H9 (cell line): ENCODE measurements at regions not wholly inside any gene's neighbourhood (a gene's known extent, or its start where the extent isn't known, plus 50 kb on each side); places are given as distances from the start of the nearest gene placed in this dataset.

Source experiments
- DNase-seq: peaks from one replicate; pipeline ENCODE4 v3.0.0-alpha.2; 2017
- H2AFZ ChIP-seq: one replicate; pipeline ENCODE4 v1.6.1; 2013; ENCODE audit warnings: mild to moderate bottlenecking, low read length, control low read depth, moderate library complexity
- H2AK5ac ChIP-seq: 2 replicates; pipeline ENCODE4 v1.6.1; 2013; ENCODE audit warnings: low read length, control low read depth, mixed read lengths; ENCODE audit not compliant: insufficient read length
- H2BK120ac ChIP-seq: one replicate; pipeline ENCODE4 v1.6.1; 2013; ENCODE audit warnings: low read depth, mild to moderate bottlenecking, low read length, control low read depth, inconsistent platforms; ENCODE audit not compliant: poor library complexity, severe bottlenecking
- H2BK12ac ChIP-seq: 2 replicates; pipeline ENCODE4 v1.6.1; 2013; ENCODE audit warnings: low read length, control low read depth, mixed read lengths, low read depth; ENCODE audit not compliant: insufficient read length
- H2BK15ac ChIP-seq: 2 replicates; pipeline ENCODE4 v1.6.1; 2013; ENCODE audit warnings: low read depth, low read length, control low read depth
- H2BK20ac ChIP-seq: one replicate; pipeline ENCODE4 v1.6.1; 2013; ENCODE audit warnings: low read depth, mild to moderate bottlenecking, low read length, control low read depth, inconsistent platforms; ENCODE audit not compliant: poor library complexity, severe bottlenecking
- H2BK5ac ChIP-seq: 2 replicates; pipeline ENCODE4 v1.6.1; 2013; ENCODE audit warnings: low read length, control low read depth, mixed read lengths; ENCODE audit not compliant: insufficient read length
- H3K14ac ChIP-seq: 2 replicates; pipeline ENCODE4 v1.6.1; 2013; ENCODE audit warnings: low read length, control low read depth; ENCODE audit not compliant: insufficient read depth
- H3K18ac ChIP-seq: 2 replicates; pipeline ENCODE4 v1.6.1; 2013; ENCODE audit warnings: low read depth, mild to moderate bottlenecking, mixed read lengths, low read length, control low read depth; ENCODE audit not compliant: insufficient read length
- H3K23ac ChIP-seq: 2 replicates; pipeline ENCODE4 v1.6.1; 2013; ENCODE audit warnings: low read length, control low read depth, mixed read lengths, low read depth; ENCODE audit not compliant: insufficient read length
- H3K23me2 ChIP-seq: 2 replicates; pipeline ENCODE4 v1.6.1; 2013; ENCODE audit warnings: low read depth, mild to moderate bottlenecking, mixed read lengths, low read length, control low read depth; ENCODE audit not compliant: insufficient read length, poor library complexity, severe bottlenecking
- H3K27ac ChIP-seq: 2 replicates; pipeline ENCODE4 v1.5.1; 2013; ENCODE audit warnings: low read length, control low read depth, mixed read lengths, low read depth; ENCODE audit not compliant: insufficient read length
- H3K27me3 ChIP-seq: 2 replicates; pipeline ENCODE4 v1.6.1; 2013; ENCODE audit warnings: low read length, control low read depth, inconsistent platforms; ENCODE audit not compliant: insufficient read depth
- H3K4ac ChIP-seq: 2 replicates; pipeline ENCODE4 v1.6.1; 2013; ENCODE audit warnings: low read depth, mild to moderate bottlenecking, control low read depth, inconsistent platforms, low read length, moderate library complexity
- H3K4me1 ChIP-seq: 2 replicates; pipeline ENCODE4 v1.6.1; 2013; ENCODE audit warnings: low read length, control low read depth, inconsistent platforms; ENCODE audit not compliant: insufficient read depth
- H3K4me2 ChIP-seq: 2 replicates; pipeline ENCODE4 v1.6.1; 2013; ENCODE audit warnings: low read length, control low read depth, mixed read lengths; ENCODE audit not compliant: insufficient read length, insufficient read depth
- H3K56ac ChIP-seq: 2 replicates; pipeline ENCODE4 v1.6.1; 2013; ENCODE audit warnings: low read depth, mild to moderate bottlenecking, mixed read lengths, low read length, control low read depth; ENCODE audit not compliant: insufficient read length
- H3K79me1 ChIP-seq: 2 replicates; pipeline ENCODE4 v1.6.1; 2013; ENCODE audit warnings: low read depth, mild to moderate bottlenecking, moderate library complexity, low read length, control low read depth, inconsistent platforms; ENCODE audit not compliant: insufficient read depth, poor library complexity, severe bottlenecking
- H3K79me2 ChIP-seq: 2 replicates; pipeline ENCODE4 v1.6.1; 2013; ENCODE audit warnings: low read length, control low read depth, inconsistent platforms; ENCODE audit not compliant: insufficient read depth
- H3K9ac ChIP-seq: 2 replicates; pipeline ENCODE4 v1.6.1; 2013; ENCODE audit warnings: low read length, control low read depth, mixed read lengths; ENCODE audit not compliant: insufficient read length; ENCODE audit errors: extremely low read depth
- H3K9me3 ChIP-seq: one replicate; pipeline ENCODE4 v1.6.1; 2013; ENCODE audit warnings: low read depth, low read length, inconsistent platforms; ENCODE audit not compliant: control insufficient read depth
- H3T11ph ChIP-seq: one replicate; pipeline ENCODE4 v1.6.1; 2013; ENCODE audit warnings: mild to moderate bottlenecking, low read length, control low read depth, inconsistent platforms
- H4K20me1 ChIP-seq: one replicate; pipeline ENCODE4 v1.6.1; 2013; ENCODE audit not compliant: control insufficient read depth, insufficient read length, insufficient read depth
- H4K5ac ChIP-seq: 2 replicates; pipeline ENCODE4 v1.6.1; 2013; ENCODE audit warnings: low read depth, mild to moderate bottlenecking, mixed read lengths, low read length, control low read depth; ENCODE audit not compliant: insufficient read length
- H4K8ac ChIP-seq: replicated peaks from 2 replicates; pipeline ENCODE4 v1.6.1; 2013; ENCODE audit warnings: low read length, control low read depth, mixed read lengths, low read depth; ENCODE audit not compliant: insufficient read length
- H4K91ac ChIP-seq: 2 replicates; pipeline ENCODE4 v1.6.1; 2013; ENCODE audit warnings: low read depth, mild to moderate bottlenecking, moderate library complexity, mixed read lengths, low read length, control low read depth; ENCODE audit not compliant: insufficient read length
- H3K27ac Mint-ChIP-seq, 3 experiments: 2 replicates in 2 of 3; 3 replicates in 1 of 3; pipeline ENCODE4 v1.8.0; 2020 to 2021; ENCODE audit warnings: mixed read lengths in 3 of 3, mild to moderate bottlenecking in 1 of 3, moderate library complexity in 1 of 3
- H3K27me3 Mint-ChIP-seq: 2 replicates; pipeline ENCODE4 v1.8.0; 2021; ENCODE audit warnings: low read depth, mild to moderate bottlenecking, moderate library complexity, mixed read lengths
- H3K36me3 Mint-ChIP-seq, 3 experiments: 2 replicates in 2 of 3; 3 replicates in 1 of 3; pipeline ENCODE4 v1.8.0; 2020 to 2021; ENCODE audit warnings: low read depth in 3 of 3, mixed read lengths in 3 of 3; ENCODE audit not compliant: insufficient read depth in 1 of 3
- H3K4me1 Mint-ChIP-seq, 2 experiments: 2 replicates each; pipeline ENCODE4 v1.8.0; 2020; ENCODE audit warnings: mixed read lengths in 2 of 2
- H3K4me3 Mint-ChIP-seq, 2 experiments: 2 replicates in 1 of 2; 3 replicates in 1 of 2; pipeline ENCODE4 v1.8.0; 2020 to 2021; ENCODE audit warnings: mild to moderate bottlenecking in 2 of 2, mixed read lengths in 2 of 2, moderate library complexity in 1 of 2
- H3K9me3 Mint-ChIP-seq, 2 experiments: 2 replicates in 1 of 2; 3 replicates in 1 of 2; pipeline ENCODE4 v1.8.0; 2020; ENCODE audit warnings: mild to moderate bottlenecking in 2 of 2, mixed read lengths in 2 of 2, moderate library complexity in 1 of 2
- WGBS: extraction: QIAGEN DNeasy Blood & Tissue Kit; methylation state at CpG from one replicate; pipeline ENCODE4 v1.1.7; 2013; ENCODE audit warnings: missing lambda C conversion rate, low lambda C conversion rate, mixed read lengths; ENCODE audit not compliant: insufficient read length; ENCODE audit errors: extremely low coverage; 5-methylcytosine and 5-hydroxymethylcytosine counted together
- TF ChIP-seq, protein P1 (sequence below): fragments of 200-600 bp; sonication (generic); conservative IDR thresholded peaks from 3 replicates; pipeline ENCODE4 v1.8.0; 2021; ENCODE audit warnings: antibody characterized with exemption, mild to moderate bottlenecking

DNA sequence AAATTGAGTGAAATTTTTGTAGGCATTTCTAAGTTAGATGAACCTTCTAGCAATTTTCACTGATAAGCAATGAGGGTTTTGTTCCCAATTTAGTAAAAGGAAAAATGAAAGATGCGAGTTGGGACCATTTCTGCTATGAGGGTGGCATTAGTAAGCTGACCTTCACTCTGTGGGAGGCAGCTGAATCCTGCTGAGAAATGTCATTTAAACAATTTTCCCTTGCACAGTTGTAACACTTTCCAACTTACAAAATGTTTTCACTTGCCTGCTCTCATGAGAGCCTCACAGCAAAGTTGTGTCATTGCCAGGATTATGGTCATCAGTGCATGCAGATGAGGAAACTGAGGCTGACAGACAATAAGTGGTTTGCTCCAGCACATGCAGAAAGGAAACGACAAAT lies 527.7 kb downstream of the TNS1 start:
- Histone ChIP-seq H2BK5ac (no peak overlapping the region), H2BK12ac (no peak overlapping the region), H3K14ac (no peak overlapping the region), H3K18ac (no peak overlapping the region), H3K27me3 (no peaks in the 10 kb centered on the region), H4K91ac (no peak overlapping the region), H3K23ac (no peak overlapping the region), H2AFZ (no peak overlapping the region), H3K9me3 (no peaks in the 10 kb centered on the region), H2BK20ac (no peak overlapping the region), H3K9ac (no peak overlapping the region), H3K79me1 (no peaks in the 10 kb centered on the region), H2BK120ac (no peak overlapping the region), H3K4me1 (peaks cover 8% of the 10 kb centered on the region; the same call in 1 of the 2 replicates), H2BK15ac (no peak overlapping the region), H3K4ac (no peak overlapping the region), H4K20me1 (no peaks in the 10 kb centered on the region), H3K56ac (no peak overlapping the region), H4K8ac (no peak overlapping the region), H3K79me2 (no peaks in the 10 kb centered on the region), H3T11ph (no peak overlapping the region), H3K27ac (no peak overlapping the region), H3K4me2 (no peak overlapping the region), H3K23me2 (no peaks in the 10 kb centered on the region), H2AK5ac (no peak overlapping the region), H4K5ac (no peak overlapping the region)
- DNase-seq = no peak
- H3K4me3 Mint-ChIP-seq = no peak overlapping the region
- H3K27me3 Mint-ChIP-seq = peaks cover 3% of the 10 kb centered on the region; the same call in 1 of the 2 replicates
- no peaks in the 10 kb centered on the region for H3K36me3 Mint-ChIP-seq
- peaks cover 21 to 22% of the 10 kb centered on the region in 2 experiments for H3K4me1 Mint-ChIP-seq
- whole genome bisulfite sequencing = no CpG with 5 or more reads among the region's 2 CpGs
- H3K27ac Mint-ChIP-seq = no peak overlapping the region
- TF ChIP-seq, protein P1, sequence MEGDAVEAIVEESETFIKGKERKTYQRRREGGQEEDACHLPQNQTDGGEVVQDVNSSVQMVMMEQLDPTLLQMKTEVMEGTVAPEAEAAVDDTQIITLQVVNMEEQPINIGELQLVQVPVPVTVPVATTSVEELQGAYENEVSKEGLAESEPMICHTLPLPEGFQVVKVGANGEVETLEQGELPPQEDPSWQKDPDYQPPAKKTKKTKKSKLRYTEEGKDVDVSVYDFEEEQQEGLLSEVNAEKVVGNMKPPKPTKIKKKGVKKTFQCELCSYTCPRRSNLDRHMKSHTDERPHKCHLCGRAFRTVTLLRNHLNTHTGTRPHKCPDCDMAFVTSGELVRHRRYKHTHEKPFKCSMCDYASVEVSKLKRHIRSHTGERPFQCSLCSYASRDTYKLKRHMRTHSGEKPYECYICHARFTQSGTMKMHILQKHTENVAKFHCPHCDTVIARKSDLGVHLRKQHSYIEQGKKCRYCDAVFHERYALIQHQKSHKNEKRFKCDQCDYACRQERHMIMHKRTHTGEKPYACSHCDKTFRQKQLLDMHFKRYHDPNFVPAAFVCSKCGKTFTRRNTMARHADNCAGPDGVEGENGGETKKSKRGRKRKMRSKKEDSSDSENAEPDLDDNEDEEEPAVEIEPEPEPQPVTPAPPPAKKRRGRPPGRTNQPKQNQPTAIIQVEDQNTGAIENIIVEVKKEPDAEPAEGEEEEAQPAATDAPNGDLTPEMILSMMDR = no peak
- H3K9me3 Mint-ChIP-seq = no peaks in the 10 kb centered on the region
